HFF-Myc (cell line): ENCODE measurements at regions not wholly inside any gene's neighbourhood (a gene's known extent, or its start where the extent isn't known, plus 50 kb on each side); places are given as distances from the start of the nearest gene placed in this dataset.

Source experiments
- DNase-seq: peaks from one replicate; pipeline ENCODE4 v3.0.0-alpha.2; 2011; ENCODE audit warnings: low read depth; ENCODE audit errors: extremely low read depth
- H3K4me3 ChIP-seq: replicated peaks from 2 replicates; pipeline ENCODE4 v1.5.1; 2011; ENCODE audit warnings: low read depth, mild to moderate bottlenecking, control low read depth, low read length
- TF ChIP-seq, protein P1 (sequence below): IDR thresholded peaks from 2 replicates; pipeline ENCODE4 v1.5.1; 2012; ENCODE audit warnings: mild to moderate bottlenecking, low read depth, low read length, control low read depth; ENCODE audit errors: missing control alignments

DNA sequence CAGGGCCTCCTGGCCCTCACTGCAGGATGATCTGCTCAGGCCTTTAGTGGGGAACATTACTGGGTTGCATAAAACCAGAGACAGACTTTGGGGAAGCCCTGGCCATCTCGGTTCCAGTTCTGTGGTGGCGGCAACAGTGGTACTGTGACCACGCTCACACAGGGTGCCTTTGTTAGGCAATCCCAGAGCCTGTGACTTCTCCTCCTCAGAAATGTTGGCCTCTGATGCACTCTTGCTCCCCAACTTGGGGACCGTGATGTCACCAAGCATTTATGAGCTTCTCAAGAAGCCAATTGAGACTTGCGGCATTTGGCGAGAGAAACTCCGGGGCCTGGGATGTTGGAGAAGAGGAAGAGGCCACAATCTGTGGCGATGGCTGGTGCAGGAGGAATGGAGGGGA, 80.9 kb upstream of the PKDCC start:
- no peak for DNase-seq
- TF ChIP-seq, protein P1, sequence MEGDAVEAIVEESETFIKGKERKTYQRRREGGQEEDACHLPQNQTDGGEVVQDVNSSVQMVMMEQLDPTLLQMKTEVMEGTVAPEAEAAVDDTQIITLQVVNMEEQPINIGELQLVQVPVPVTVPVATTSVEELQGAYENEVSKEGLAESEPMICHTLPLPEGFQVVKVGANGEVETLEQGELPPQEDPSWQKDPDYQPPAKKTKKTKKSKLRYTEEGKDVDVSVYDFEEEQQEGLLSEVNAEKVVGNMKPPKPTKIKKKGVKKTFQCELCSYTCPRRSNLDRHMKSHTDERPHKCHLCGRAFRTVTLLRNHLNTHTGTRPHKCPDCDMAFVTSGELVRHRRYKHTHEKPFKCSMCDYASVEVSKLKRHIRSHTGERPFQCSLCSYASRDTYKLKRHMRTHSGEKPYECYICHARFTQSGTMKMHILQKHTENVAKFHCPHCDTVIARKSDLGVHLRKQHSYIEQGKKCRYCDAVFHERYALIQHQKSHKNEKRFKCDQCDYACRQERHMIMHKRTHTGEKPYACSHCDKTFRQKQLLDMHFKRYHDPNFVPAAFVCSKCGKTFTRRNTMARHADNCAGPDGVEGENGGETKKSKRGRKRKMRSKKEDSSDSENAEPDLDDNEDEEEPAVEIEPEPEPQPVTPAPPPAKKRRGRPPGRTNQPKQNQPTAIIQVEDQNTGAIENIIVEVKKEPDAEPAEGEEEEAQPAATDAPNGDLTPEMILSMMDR: no peak
- H3K4me3 ChIP-seq: no peak overlapping the region

DNA sequence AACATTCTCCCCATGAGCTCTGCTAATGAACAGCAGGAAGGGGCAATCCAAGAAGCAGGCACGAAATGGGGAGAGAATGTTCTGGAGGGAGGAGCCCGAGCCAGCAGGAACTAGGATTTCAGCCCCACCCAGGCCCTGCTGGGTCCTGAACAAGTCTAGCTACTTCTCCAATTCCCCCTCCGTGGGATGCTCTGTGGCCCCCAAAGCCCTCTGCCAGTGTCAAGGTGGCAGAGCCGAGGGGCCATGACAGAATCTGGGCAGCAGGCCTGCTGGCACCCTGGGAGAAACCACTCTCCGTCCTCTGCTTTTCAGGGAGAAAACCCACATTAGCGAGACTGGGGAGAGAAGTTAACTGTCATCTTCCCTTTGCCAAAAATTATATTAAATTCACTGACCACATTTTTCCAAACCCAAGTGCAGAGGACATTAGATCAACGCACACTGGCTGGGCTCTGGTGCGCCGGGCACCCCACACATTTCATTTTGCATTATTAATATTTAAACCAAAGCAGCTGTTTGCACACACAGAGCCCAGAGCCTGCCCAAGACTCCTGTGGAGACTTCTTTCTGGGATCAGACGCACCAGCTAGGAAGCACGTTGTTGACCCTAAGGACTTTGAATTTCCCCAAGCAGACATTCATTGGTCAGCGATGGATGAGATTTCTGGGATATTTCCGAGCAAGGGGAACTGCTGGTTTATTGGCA, 80.2 kb upstream of the PKDCC start:
- no peak overlapping the region for H3K4me3 ChIP-seq
- TF ChIP-seq, protein P1: no peak
- DNase-seq: no peak

DNA sequence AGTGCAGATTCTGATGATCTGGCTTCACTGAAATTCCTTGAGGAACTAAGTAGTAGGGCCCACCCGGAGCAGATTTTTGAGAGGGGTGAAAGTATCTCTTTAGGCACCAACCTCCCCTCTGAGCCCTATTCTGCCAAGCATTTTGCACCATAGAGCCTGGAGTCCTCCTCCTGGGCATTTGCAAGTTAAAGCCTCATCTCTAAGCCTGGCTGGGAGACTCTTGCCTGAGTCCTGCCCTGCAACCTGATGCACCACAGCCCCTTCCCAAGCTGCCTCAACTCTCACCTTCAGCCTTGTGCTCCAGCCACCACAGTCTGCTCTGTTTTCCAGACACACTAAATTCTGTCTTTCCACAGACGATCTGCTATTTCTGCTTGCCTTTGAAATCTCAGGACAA, 79.6 kb upstream of the PKDCC start:
- no peak overlapping the region for H3K4me3 ChIP-seq
- TF ChIP-seq, protein P1: no peak
- no peak for DNase-seq

DNA sequence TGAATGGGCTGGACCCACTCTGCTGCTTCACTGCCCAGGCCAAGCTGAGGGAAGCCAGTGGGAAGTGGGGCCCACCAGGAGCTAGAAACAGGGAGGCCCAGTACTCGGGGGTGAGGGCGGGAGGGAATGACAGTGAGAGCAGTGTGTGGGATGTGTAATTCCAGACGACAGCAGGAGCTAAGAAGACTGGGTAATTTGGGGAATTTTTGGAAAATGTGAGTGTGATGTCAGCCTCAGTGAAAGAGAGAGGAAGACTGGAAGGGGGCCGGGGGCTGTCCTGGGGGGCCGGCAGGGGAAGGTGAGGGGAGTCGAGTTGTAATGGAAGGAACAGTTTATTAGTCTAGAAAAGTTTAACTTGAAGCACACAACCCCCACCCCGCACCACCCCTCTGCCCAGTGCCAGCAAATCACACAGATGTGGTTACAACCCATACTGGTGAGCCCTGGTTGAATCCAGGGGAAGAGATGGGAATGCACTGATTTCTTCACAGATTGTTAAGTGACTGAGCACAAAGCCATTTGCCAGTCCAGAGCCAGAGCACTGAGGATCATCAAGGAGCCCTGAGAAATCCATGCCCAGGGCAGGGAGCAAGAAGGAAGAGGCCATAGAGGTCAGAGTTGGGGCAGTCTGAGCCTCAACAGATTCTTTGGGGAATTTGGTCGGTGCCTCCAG, 76.7 kb upstream of the PKDCC start:
- TF ChIP-seq, protein P1: no peak

DNA sequence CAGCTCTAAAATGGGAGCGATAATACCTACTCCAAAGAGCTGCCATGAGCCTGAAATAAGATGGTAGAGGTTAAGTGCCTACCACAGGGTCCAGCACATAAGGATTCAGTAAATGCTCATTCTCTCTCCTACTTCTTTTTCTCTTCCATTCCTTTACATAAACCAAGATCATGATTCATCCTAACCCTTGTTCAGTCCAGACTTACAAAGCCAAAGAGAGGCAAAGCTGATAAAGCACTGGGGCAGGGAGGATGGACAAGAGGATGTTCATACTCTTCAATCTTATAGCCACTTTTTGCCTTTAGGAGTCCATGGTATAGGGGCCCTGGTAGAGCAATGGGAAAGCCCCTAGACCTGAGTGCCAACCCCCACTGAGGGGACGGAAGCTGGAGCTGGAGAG, 75.6 kb upstream of the PKDCC start:
- no peak overlapping the region for H3K4me3 ChIP-seq
- TF ChIP-seq, protein P1: no peak
- DNase-seq: no peak

More for the DNA sequence above, 76.7 kb upstream of the PKDCC start:
- no peak overlapping the region for H3K4me3 ChIP-seq
- DNase-seq: no peak

DNA sequence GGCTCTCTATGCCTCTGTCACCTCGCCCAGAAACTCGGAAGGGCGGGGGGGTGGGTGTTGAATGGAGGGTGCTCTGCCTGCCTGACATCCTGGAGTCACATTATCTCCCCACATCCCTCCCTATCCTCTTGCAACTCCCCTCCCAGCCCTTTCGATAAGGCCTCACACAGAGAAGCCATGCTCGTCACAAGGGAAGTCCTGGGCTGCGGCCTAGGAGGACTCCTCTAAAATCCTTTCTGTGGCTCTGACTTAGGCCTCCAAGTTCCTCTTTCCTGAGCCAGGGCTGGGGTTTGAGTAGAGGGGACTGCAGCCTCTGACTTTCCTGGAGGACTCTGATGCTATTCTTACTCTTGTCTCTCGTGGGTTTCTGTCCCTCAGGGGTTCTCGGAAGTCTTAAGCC, 75.0 kb upstream of the PKDCC start:
- DNase-seq: no peak
- TF ChIP-seq, protein P1: no peak
- no peak overlapping the region for H3K4me3 ChIP-seq
